GM06990 (cell line): ENCODE measurements at regions not wholly inside any gene's neighbourhood (a gene's known extent, or its start where the extent isn't known, plus 50 kb on each side); places are given as distances from the start of the nearest gene placed in this dataset.
A peak's percentile ranks its signal among the peaks of the same experiment; 100 is the strongest.

Experiments
- DNase-seq: peaks from one replicate; pipeline ENCODE4 v3.0.0-alpha.2; 2011; ENCODE audit not compliant: insufficient read length; ENCODE audit errors: extremely low read depth
- H3K27me3 ChIP-seq: replicated peaks from 2 replicates; pipeline ENCODE4 v1.6.0; 2011; ENCODE audit warnings: low read length; ENCODE audit not compliant: control insufficient read depth, insufficient read depth
- H3K36me3 ChIP-seq: 2 replicates; pipeline ENCODE4 v1.5.1; 2011; ENCODE audit warnings: low read length; ENCODE audit not compliant: control insufficient read depth, insufficient read depth
- H3K4me3 ChIP-seq: replicated peaks from 2 replicates; pipeline ENCODE4 v1.5.1; 2011; ENCODE audit warnings: low read depth, mild to moderate bottlenecking, control low read depth, low read length
- CTCF ChIP-seq: IDR thresholded peaks from 2 replicates; pipeline ENCODE4 v1.5.1; 2011; ENCODE audit warnings: low read length, control low read depth, mild to moderate bottlenecking, inconsistent platforms; ENCODE audit not compliant: insufficient read depth, poor library complexity, severe bottlenecking

GRCh38 chr11:71080239-71081097 lies 171.9 kb downstream of the SHANK2 start:
- TF ChIP-seq CTCF: peak; percentile 96
- H3K36me3 ChIP-seq: no peaks in the 10 kb centered on the region
- H3K27me3 ChIP-seq: no peaks in the 10 kb centered on the region
- H3K4me3 ChIP-seq: no peak overlapping the region
- DNase-seq: no peak

GRCh38 chr11:71079795-71080194 lies 172.6 kb downstream of the SHANK2 start:
- no peak for DNase-seq
- TF ChIP-seq CTCF: no peak
- Histone ChIP-seq H3K27me3 (no peaks in the 10 kb centered on the region), H3K4me3 (no peak overlapping the region), H3K36me3 (no peaks in the 10 kb centered on the region)

GRCh38 chr11:71078482-71078881 lies 173.9 kb downstream of the SHANK2 start:
- H3K27me3 ChIP-seq: no peaks in the 10 kb centered on the region

GRCh38 chr11:71076525-71077304 lies 175.7 kb downstream of the SHANK2 start:
- no peaks in the 10 kb centered on the region for H3K36me3 ChIP-seq
- H3K27me3 ChIP-seq: no peaks in the 10 kb centered on the region

More at GRCh38 chr11:71078482-71078881, 173.9 kb downstream of the SHANK2 start:
- TF ChIP-seq CTCF: no peak
- no peak for DNase-seq
- Histone ChIP-seq H3K36me3 (no peaks in the 10 kb centered on the region), H3K4me3 (no peak overlapping the region)

GRCh38 chr11:71075871-71076420 lies 176.4 kb downstream of the SHANK2 start:
- Histone ChIP-seq H3K36me3 (no peaks in the 10 kb centered on the region), H3K4me3 (no peak overlapping the region), H3K27me3 (no peaks in the 10 kb centered on the region)
- DNase-seq: no peak
- no peak for TF ChIP-seq CTCF

More at GRCh38 chr11:71076525-71077304, 175.7 kb downstream of the SHANK2 start:
- no peak for TF ChIP-seq CTCF
- no peak overlapping the region for H3K4me3 ChIP-seq
- no peak for DNase-seq
